MCF 10A (cell line): ENCODE measurements at regions not wholly inside any gene's neighbourhood (a gene's known extent, or its start where the extent isn't known, plus 50 kb on each side); places are given as distances from the start of the nearest gene placed in this dataset.

Experiments used
- BruUV-seq: library from RNA; stranded (reverse); fragments of 400-500 nt; replicated peaks from 2 replicates; lab custom pipeline; 2021; lab: Mats Ljungman, UMichigan
- CTCF ChIA-PET: fragments of 300-600 bp; sonication (Branson Sonifier 250); formaldehyde crosslinking; extraction: SDS; loops from one replicate; lab custom pipeline; 2021; ENCODE audit warnings: antibody characterized with exemption, inconsistent platforms; lab: Yijun Ruan, JAX
- POLR2A ChIA-PET: fragments of 300-600, 350-650 bp; sonication (Branson Sonifier 250); formaldehyde crosslinking; extraction: SDS; loops from one replicate; lab custom pipeline; 2020; ENCODE audit warnings: antibody characterized with exemption, inconsistent platforms; lab: Yijun Ruan, JAX
- DNase-seq: peaks from one replicate; pipeline ENCODE4 v3.0.0-alpha.2; 2018; ENCODE audit not compliant: unreplicated experiment
- H3K27ac Mint-ChIP-seq: one replicate; pipeline ENCODE4 v1.8.0; 2022; ENCODE audit warnings: mild to moderate bottlenecking, low read depth, mixed read lengths; ENCODE audit not compliant: unreplicated experiment
- H3K27me3 Mint-ChIP-seq: one replicate; pipeline ENCODE4 v1.8.0; 2022; ENCODE audit warnings: mixed read lengths; ENCODE audit not compliant: insufficient read depth, unreplicated experiment
- H3K36me3 Mint-ChIP-seq: one replicate; pipeline ENCODE4 v1.8.0; 2022; ENCODE audit warnings: mild to moderate bottlenecking, moderate library complexity, mixed read lengths; ENCODE audit not compliant: insufficient read depth, unreplicated experiment
- H3K4me1 Mint-ChIP-seq: one replicate; pipeline ENCODE4 v1.8.0; 2022; ENCODE audit warnings: mixed read lengths; ENCODE audit not compliant: insufficient read depth, unreplicated experiment
- H3K4me3 Mint-ChIP-seq: one replicate; pipeline ENCODE4 v1.8.0; 2022; ENCODE audit warnings: mild to moderate bottlenecking, moderate library complexity, mixed read lengths; ENCODE audit not compliant: unreplicated experiment
- H3K9me3 Mint-ChIP-seq: one replicate; pipeline ENCODE4 v1.8.0; 2022; ENCODE audit warnings: mixed read lengths; ENCODE audit not compliant: unreplicated experiment
- intact Hi-C: fragments of 100-400 bp; cut with micrococcal nuclease; formaldehyde crosslinking; loops from 2 replicates; pipeline ENCODE4 v1.14.1; 2022
- TF ChIP-seq, protein P1 (sequence below): fragments of 200-600 bp; IDR thresholded peaks from one replicate; pipeline ENCODE4 v1.8.0; 2022; ENCODE audit warnings: antibody characterized with exemption, mild to moderate bottlenecking; ENCODE audit not compliant: unreplicated experiment

DNA sequence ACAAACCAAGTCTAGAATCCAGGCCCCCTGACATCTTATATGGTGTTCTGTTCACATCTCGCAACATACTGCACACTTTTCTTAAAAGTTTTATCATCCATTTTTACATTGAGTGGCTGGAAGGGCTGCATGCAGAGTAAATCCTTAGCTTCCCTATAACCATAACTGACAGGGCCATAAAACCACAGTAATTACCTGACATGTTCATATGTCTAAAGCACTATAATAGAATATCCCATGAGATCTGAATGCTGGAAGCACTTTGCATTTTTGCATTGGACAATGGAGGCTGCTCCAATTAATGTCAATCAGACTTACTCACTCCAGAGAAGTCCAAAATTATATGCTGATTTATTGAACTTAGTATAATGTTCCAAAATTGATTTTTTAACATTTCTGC is 86.6 kb upstream of the HES1 start:
- no peak for DNase-seq
- H3K4me3 Mint-ChIP-seq: no peak overlapping the region
- no peak overlapping the region for H3K27ac Mint-ChIP-seq
- H3K27me3 Mint-ChIP-seq: no peaks in the 10 kb centered on the region
- no peaks in the 10 kb centered on the region for H3K4me1 Mint-ChIP-seq
- no TSS peak for BruUV-seq
- intact Hi-C loops: no loop called here
- POLR2A ChIA-PET: interaction anchor here (0.6 kb wide), 1 partner anchor 79 kb away, joined by 3 read pairs; no protein-coding TSS in a partner anchor
- TF ChIP-seq, protein P1, sequence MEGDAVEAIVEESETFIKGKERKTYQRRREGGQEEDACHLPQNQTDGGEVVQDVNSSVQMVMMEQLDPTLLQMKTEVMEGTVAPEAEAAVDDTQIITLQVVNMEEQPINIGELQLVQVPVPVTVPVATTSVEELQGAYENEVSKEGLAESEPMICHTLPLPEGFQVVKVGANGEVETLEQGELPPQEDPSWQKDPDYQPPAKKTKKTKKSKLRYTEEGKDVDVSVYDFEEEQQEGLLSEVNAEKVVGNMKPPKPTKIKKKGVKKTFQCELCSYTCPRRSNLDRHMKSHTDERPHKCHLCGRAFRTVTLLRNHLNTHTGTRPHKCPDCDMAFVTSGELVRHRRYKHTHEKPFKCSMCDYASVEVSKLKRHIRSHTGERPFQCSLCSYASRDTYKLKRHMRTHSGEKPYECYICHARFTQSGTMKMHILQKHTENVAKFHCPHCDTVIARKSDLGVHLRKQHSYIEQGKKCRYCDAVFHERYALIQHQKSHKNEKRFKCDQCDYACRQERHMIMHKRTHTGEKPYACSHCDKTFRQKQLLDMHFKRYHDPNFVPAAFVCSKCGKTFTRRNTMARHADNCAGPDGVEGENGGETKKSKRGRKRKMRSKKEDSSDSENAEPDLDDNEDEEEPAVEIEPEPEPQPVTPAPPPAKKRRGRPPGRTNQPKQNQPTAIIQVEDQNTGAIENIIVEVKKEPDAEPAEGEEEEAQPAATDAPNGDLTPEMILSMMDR: no peak
- CTCF ChIA-PET: interaction anchor here (0.7 kb wide), 1 partner anchor 183 kb away, joined by 3 read pairs; no protein-coding TSS in a partner anchor
- no peaks in the 10 kb centered on the region for H3K36me3 Mint-ChIP-seq
- H3K9me3 Mint-ChIP-seq: peaks cover 20% of the 10 kb centered on the region

DNA sequence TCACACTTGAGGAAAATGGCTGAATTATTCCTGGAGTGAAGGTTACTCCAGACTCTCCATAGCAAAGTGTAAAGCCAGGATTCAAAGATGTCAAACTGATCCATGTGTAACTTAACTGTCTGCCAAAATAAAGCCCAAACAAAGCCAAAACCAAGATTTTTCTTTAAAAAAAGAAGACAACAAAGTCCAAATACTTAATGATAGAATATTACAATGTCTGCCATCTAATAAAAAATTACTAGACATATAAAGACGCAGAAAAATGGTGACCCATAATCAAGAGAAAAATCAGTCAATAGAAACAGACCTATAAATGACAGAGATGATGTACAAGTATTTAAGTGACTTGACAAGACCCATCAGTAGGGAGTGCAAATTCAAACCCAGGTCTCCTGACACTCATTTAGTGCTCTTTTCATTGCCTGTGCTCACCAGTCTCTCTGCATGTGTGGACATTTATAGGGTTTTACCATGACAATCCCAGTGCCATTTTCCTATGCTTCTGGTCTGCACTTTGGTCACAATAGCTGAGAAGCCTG is 85.1 kb upstream of the HES1 start:
- Mint-ChIP-seq H3K9me3 (peaks cover 20% of the 10 kb centered on the region), H3K4me1 (no peaks in the 10 kb centered on the region), H3K27ac (no peak overlapping the region), H3K4me3 (no peak overlapping the region), H3K36me3 (no peaks in the 10 kb centered on the region), H3K27me3 (no peaks in the 10 kb centered on the region)
- CTCF ChIA-PET: no interaction called here
- TF ChIP-seq, protein P1: no peak
- no TSS peak for BruUV-seq
- POLR2A ChIA-PET: no interaction called here
- DNase-seq: no peak
- intact Hi-C loops: no loop called here

DNA sequence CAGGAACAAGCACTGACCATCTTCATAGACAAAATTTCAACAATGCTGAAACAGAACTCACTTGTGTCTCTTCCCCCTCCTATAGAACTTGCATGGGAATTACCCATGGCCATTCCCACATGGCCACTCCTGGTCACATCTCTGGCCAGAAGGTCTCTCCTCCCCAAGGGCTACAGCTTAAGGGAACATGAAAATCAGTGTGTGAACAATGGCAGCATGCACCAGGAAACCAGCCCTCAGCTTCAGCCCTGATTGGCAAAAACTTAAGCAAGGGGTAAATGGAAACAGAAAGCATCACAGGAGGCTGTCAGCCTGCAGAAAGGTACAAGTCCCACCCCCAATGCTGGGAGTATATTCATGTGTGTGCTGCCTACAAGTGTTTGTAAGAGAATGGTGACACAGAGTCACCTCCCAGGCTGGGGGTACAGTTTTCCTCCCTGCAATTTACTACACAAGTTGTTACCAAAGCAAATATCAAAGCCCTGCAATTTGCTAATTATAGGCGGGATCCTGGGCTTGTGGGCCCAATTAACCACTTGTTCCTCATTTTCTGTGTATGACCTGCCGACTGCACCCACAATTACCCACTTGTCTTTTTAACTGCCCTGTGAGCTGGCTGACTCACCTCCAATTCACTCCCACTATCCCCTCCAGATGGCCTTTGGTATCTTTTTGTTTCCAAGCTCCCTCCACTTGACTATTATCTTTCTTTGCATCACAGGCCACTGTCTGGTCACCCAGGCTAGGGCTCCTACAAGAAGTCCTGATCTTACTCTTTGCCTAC is 84.4 kb upstream of the HES1 start:
- Mint-ChIP-seq H3K27me3 (no peaks in the 10 kb centered on the region), H3K36me3 (no peaks in the 10 kb centered on the region), H3K4me3 (no peak overlapping the region), H3K4me1 (no peaks in the 10 kb centered on the region), H3K27ac (no peak overlapping the region), H3K9me3 (peaks cover 20% of the 10 kb centered on the region)
- CTCF ChIA-PET: interaction anchor here (1.0 kb wide), 1 partner anchor 272 kb away, joined by 4 read pairs; no protein-coding TSS in a partner anchor
- POLR2A ChIA-PET: interaction anchor here (0.7 kb wide), 1 partner anchor 23 kb away, joined by 3 read pairs; no protein-coding TSS in a partner anchor
- BruUV-seq: no TSS peak
- intact Hi-C loops: no loop called here
- no peak for DNase-seq
- TF ChIP-seq, protein P1: no peak

DNA sequence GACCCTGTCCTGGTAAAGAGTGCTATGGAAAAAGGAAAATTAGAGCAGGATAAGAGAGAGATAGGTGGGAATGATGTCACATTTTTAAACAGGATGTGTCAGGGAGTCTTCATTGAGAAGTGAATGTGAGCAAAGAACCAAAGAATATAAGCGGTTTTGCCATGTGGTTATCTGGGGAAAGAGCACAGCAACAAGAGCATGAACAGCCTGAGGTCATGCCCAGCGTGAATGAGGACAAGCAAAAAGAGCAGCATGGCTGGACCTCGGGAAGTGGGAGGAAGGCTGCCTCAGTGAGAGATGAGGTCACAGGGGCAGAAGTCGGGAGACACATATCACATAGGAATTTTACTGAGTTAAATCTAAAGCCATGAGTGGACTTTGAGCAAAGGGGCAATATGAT is 82.8 kb upstream of the HES1 start:
- intact Hi-C loops: no loop called here
- ChIA-PET POLR2A (no interaction called here), CTCF (no interaction called here)
- Mint-ChIP-seq H3K27ac (no peak overlapping the region), H3K4me1 (no peaks in the 10 kb centered on the region), H3K9me3 (peaks cover 20% of the 10 kb centered on the region), H3K27me3 (no peaks in the 10 kb centered on the region), H3K4me3 (no peak overlapping the region), H3K36me3 (no peaks in the 10 kb centered on the region)
- DNase-seq: no peak
- TF ChIP-seq, protein P1: no peak
- no TSS peak for BruUV-seq
